ENCODE measurements at regions not wholly inside any gene's neighbourhood (a gene's known extent, or its start where the extent isn't known, plus 50 kb on each side); places are given as distances from the start of the nearest gene placed in this dataset.

DNA sequence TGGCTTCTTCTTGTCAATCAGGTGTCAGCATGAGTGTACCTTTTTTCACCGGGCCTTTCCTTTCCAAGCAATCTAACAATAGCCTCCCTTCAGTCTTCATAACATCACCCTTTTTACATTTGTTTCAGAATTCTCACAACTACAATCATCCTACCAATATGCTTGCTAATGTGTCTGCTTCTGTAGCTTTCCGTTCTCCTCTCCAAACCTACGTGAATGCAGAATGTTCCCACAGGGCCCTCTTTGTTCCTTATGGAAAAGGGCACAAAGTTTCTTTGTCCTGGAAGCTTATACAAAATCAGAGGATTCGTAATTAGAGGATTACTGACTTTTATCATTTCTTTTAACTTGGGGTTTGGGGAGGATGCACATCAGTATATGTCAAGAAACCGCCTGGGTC lies 461.8 kb downstream of the CENPC start:
- no peak for TF ChIP-seq YY1 (IDR thresholded peaks at IDR 0.05; ENCODE audit: insufficient read depth, insufficient read length)
- no peak for TF ChIP-seq ZNF274 (IDR thresholded peaks at IDR 0.05; ENCODE audit: low read depth, low read length)
- TF ChIP-seq SUZ12 (IDR thresholded peaks at IDR 0.05; ENCODE audit: extremely low read depth, insufficient read depth, insufficient read length) = no peak

Measured in NT2/D1 (cell line).